H4 (cell line): ENCODE measurements at regions not wholly inside any gene's neighbourhood (a gene's known extent, or its start where the extent isn't known, plus 50 kb on each side); places are given as distances from the start of the nearest gene placed in this dataset.

ENCODE experiments used
- DNase-seq: peaks from one replicate; pipeline ENCODE4 v3.0.0-alpha.2; 2015; ENCODE audit warnings: low spot score

DNA sequence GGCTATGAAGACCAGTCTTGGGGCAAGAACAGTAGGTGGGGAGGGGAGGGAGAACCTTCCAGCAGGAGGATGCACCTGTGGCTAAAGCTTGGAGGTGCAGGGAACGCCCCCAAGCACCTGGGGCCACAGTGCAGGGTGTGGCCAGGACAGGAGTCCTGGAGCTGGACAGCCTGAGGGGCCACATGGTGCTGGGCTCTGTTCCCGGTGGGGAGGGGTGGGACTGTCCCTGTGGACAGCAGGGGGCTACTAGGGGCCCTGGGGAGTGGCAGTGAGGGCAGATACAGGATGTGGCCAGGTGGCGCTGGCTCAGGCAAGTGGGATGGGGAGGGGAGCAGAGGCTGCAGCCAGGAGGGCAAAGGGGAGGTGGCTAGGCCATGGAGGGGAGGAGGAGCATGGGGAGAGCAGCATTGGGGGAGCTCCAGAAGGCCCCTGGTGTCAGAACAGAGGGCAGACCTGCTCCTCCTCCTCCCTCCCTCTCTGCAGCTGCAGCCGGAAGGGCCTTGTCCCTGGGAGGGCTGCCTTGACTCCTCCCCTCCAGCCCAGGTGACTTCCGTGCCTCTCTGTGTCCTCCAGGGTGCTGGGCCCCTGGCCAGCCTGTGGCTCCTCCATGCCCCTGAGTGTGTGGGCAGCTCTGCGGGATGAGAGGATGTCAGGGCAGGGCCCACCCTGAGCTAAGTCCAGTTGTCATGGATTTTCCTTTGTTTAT, 68.4 kb upstream of the DLK1 start:
- no peak for DNase-seq

DNA sequence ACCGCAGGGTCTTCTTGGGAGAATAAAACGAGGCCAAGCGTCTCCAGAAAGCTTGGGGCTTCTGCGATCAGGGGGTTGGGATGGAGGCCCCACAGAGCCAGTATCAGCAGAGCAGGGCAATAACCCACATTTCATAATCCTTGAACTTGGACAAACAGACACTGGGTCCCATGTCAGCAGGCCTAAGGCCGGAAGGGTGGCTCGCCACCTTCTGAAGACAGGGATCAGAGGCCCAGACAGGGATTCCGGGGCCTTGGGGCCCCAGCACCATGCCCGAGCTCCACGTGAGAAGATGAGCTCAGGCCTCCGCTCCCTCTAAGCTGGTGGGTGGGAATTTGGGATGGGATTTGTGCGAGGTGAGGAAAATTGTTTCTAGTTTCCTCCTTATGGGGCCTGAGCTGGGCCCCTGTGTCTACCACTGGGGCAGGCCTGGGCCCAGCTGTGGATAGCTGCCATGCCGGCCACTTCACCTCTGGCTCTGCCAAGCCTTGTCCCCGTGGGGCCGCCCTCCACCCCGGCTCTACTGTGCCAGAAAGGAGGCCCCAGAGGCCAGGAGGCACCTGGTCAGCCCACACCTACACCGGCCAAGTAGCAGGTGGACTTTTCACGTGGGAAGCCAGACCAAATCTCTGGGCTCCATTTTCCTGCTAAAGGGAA, 67.2 kb upstream of the DLK1 start:
- DNase-seq, result no peak

DNA sequence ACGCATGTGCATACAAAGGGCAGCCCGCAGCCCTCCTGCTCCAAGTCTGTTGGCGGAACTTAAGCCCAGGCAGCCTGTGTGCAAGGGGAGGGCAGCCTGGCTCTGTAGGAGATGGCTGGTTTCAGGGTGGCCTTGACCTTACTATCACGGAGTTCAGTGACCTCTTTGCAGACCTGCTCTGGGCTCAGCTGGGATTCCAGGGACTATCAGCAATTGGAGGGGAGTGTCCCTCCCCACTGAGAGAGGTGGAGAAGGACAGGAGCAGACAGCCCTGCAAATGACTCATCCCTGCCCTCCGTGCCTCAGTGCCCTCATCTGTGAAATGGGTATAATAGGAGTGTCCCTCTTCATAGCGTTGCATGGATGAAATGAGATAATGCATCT, 66.2 kb upstream of the DLK1 start:
- DNase-seq, result no peak

DNA sequence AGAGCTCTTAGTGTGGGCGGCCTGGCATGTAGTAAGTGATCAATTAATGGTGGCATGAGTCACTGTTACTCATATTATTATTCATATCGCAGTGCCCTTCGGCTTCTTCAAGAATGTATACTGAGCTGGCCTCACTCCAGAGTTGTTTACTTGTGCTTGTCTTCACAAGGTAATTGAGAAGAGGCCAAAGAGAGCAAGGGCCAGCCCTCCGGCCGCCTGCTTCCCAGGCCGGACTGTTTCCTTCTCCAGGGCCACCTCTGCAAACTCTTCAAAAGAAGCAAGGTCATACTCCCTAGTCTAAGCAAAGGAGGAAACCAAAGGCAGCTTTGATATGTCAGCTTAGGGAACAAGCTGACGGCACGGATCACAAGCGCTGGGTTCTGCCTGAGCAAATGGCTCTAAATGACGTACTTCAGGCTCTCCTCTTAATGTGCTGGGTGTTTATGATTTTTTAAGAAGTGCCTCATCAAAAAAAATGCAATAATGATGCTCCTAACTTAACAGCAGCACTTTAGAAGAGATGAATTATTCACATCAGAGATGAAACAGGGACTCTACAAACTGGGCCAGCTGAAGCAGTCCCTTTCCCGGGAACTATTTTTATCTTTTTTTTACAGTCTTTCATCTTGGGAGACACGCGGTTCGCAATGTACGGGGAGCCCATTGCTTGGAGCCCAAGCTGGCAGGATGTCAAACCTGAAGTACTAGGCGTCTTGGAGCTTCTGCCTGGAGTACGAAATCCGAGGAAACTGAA, 65.6 kb upstream of the DLK1 start:
- no peak for DNase-seq

DNA sequence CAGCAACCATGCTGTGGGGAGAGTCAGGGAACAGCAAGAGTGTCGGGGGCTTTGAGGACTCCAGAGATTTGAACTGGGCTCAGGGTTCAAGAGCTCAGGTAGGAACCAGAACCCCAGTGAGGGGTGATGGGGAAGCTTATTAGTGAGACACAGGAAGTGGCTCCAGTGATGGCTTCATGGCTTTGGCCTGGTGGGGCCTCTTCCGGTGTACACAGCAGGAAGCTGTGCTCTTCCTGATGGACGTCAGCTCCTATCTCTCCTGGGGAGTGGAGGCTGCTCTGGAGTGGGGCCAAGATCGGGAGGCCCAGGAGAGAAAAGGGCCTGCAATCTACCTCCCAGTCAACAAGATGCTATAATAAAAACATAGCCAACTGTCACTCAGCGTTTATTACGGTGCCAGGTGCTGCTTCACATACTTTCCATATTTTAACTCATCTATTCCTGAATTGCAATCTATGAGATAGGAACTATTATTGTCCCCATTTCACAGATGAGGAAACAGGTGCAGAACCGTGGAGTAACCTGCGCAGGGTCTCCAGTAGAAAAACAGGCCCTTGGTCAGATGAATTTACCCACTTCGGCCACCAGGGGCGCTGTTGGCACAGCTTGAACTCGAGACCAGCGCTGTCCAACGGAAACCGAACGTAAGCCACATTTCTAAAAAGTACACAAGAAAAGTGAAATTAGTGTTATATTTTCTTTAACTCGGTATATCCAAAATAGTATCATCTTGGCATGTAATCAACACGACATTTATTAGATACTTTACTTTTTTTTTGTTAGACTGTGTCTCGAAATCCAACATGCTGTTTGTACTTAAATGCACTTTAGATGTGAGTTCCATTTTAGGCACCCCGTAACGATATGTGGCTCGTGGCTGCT, 63.6 kb upstream of the DLK1 start:
- DNase-seq, result peak; percentile 32

DNA sequence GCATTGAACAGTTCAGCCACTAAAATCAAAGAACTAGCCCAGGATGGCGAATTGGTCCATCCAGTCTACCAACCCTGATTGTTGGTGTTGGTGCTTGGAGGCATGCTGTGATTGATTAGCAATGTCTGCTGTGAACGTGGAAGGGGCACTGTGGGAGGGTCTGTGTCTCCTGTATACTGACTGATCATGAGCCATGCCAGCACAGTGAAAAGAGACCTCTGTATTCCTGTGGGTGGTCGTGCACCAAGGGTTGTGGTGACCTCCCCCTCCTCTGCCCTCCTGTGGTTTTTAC, 63.0 kb upstream of the DLK1 start:
- DNase-seq, result no peak

DNA sequence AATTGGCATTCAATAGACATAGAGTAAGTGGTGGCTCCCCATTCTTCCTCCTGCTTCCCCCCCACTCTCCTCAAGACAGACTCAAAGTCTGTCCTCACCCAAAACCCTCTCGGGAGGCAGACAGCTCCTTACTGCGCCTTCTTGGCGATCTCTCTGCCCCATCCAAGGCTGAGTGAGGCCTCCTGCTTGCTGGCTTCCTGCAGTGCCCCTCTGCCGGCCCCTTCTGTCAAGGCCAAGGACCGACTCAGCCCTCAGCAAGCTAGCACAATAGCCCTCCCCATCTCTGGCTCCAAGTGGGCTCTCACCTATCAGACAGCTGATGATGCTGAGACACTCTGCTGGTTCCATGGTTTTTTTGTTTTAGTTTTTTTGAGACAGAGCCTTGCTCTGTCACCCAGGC, 62.5 kb upstream of the DLK1 start:
- no peak for DNase-seq

DNA sequence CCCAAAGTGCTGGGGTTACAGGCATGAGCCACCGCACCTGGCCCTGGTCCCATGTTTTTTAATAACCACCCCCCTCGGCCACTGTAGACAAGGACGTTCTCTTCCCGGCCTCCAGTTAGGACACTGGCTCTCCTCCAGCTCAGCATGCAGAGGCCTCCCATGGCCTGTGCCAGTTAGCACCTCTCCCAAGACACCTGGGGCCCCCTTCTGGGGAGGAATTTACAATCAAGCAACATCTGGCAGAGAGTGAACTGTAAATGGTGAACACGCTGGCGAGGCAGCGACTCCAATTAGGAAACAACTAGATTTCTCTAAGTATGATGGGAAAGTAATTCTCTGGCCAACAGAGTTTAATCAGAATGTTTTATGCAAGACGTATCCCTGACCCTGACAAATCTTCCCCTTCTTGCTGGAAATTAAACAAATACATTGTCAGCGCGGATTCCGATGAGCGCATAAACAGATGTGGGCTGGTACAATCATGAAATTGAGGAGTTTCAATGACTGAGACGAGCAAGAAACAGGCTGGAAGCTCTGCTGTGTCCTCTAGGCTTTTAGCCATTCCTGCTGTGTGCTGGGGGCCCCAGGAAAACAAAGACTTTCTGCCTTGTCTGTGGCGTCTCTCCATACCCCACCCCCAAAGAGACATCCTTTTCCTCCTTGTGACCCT, 61.7 kb upstream of the DLK1 start:
- no peak for DNase-seq

DNA sequence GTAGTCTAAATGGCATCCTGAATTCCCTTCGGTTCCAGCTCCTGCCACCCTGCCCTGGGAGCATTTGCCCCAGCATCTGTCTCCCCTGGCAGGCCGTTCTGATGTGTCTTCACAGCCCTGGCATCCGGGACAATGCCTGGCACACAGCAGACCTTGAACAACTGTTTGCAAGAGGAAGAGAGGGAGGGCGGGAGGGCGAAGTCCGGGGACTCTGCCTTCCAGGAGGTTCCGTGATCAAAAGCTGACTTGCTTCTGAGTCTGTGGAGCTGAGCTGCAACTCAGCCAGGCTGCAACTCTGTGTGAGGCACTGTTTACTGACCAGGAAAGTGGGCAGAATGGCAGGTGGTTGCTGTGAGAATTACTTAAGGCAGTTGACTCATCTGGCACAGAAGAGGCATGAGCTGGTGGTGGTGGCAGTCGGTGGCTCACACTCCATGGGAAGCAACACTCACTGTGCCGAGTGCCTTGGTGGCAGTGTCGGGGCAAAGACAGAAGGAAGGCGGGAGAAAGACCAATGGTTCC, 61.1 kb upstream of the DLK1 start:
- peak; percentile 26 for DNase-seq

DNA sequence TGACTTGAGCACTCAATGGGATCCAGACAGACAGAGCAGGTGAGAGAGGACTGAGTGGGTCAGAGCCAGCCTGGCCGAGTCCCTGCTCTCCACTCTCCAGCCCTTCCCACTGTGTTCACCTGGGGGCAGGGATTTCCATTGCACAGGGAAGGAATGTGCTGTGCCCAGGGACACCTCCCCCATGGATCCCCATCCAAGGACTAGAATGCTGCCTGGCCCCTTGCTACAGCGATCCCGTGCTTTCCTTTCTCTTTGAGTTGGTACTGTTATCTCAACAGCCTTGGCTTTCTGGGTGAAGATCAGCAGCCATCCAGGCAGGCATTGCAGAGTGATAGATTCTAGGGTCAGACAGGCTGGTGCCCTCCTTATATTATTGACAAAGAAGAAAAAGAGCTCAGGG, 60.3 kb upstream of the DLK1 start:
- DNase-seq, result no peak

DNA sequence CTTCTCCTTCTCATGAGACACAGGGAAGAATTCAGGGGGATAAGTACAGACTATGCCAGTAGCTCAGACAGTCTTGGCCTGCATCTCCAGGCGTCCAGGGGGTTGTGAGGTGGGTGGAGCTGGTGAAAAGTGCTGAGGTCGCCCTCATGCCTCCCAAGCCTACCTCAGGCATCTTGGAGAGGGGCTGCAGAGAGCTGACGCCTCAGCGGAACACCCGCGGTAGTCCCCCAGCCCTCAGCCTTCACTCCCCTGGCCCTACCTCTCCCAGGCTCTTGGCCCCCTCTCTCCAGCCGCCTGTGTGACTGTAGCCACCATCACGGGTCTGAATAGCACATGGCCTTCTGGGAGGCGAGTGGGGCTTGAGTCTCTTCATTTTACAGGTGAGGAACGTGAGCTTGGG, 59.8 kb upstream of the DLK1 start:
- no peak for DNase-seq

DNA sequence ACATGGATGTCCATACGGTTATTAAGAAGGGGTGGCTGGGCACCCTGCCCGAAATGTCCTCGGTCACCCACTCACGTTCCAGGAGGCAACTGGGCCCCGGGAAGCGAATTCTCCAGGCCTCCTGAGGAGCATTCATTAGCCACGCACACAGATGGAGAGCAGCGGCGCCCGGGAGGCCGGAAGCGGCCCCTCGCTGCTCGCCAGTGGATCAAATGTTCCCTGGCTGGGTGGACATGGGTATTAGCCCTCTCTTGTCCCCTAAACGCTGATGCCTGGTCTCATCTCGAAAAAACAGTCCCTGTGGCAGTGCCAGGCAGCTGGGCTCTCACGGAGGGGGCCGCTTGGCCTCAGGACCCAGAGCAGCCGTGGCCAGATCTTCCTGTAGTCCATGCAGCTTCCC, 59.0 kb upstream of the DLK1 start:
- no peak for DNase-seq

DNA sequence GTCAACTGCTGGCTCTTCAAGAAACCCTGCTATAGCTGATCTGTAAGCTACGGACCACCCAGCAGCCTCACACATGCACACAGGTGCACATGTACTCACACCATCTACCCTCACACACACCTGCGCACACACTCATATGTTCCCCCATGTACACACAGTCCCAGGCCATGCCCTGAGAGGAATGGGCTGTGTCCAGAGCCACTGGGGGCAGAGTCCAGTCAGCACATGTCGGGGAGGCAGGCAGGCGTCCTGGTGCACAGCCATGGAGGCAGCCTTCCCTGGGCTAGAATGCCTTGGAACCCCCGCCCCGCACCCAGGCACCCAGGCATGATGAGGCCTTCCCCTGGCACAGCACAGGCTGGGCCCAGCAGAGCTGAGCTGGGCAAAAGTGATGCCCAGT, 58.3 kb upstream of the DLK1 start:
- DNase-seq, result no peak

DNA sequence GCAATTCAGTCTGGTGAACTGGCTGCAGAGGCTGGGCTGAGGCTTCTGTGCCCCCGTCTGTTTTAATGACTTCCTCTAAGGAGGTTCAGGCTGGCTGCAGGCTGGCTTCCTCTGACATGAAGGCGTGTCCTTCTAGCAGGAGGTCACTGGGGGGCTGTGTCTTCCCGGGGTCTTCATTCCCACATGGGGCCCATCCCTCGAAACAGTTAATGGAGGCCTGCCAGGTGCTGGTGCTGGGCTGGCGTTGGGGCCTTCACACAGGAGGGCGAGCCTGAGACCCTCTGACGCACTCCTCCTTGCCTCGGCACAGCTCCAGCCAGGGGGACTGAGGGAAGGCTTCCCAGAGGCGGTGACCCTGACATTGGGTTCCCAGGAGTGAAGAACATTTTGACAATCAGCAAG, 57.7 kb upstream of the DLK1 start:
- no peak for DNase-seq

DNA sequence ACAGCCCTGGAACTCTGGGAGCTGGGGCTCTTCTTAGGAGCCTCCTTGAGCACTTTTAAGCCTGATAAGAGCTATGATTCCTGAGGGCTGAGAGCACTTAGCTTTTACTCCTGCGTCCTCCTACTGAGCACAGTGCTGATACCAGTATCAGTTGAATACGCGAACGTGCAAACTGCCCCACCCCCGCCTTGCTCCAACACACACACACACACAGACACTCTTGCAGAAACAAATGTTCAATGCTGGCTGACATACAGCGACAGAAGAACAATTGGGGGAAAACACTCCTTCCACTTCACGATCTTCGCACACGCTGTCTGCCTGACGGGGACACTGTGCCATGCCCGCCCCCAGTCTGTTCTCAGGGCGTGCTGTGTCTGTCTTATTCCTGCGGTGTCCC, 57.2 kb upstream of the DLK1 start:
- DNase-seq, result no peak

DNA sequence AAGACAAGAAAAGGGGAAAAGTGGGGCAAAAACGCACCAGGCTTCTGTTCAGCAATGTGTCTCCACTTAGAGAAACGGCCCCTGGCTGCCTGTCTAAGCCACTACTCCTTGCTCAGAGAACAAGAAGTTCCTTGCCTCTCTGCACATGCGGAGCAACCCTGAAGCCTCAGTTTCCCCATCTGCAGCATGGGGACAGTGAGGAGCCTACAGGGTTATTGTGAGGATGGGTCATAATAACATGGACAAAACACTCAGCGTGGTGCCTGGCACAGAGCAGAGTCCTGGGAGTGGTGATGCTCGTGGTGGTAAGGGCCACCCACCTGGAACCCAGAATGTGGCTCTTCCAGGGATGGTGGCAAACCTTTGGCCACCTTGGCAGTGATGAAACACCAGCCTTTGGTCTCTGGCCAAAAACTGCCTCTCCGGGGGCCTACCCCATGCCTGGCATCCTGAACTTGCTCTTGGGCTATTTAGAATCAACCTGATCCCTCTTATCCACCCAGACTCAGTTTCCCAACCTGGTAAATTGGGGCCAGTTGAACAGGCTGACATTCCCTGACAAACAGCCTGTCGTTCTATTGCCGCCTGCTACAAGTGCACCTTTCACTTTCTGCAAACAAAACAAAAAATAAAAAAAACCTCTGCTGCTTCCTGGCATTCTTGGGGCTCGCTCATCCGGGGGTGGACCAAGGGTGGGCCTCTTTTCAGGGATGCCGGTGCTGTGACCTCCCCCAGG, 56.5 kb upstream of the DLK1 start:
- DNase-seq, result no peak

DNA sequence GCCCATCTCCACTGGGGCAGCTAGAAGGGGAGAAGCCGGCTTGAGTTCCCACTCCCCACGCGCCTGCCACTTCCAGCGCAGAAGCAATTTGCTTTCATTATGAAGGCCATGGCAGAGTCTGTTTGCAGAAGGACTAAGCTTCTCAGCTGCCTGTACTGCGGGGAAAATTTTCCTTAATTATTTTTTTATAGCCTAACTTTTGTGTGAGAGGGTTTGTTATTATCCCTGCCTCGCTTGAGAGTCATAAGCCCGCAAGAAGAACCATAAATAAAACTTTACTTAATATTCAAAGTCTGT, 56.0 kb upstream of the DLK1 start:
- no peak for DNase-seq

DNA sequence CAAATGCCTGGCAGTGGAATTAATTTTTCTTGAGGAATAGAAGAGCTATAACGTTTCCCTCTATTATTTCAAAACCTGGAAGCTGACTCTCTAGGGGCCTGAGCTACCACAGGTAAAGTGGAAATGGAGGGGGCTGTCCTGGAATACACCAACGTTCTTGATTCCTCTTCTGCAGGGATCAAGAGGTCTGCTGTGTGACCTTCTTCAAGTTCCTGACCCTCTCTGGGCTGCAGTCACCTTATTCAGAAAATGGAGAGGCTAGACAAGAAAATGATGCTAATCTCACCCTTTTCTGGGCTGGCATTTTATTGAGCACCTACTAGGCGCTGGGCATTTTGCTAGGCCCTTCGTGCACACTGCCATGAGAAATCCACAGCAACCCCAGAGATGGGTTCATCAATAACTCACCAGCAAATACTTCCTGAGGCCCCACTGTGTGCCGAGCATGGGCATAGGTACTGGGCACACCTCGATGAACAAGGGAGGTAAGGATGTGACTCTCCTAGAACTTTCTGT, 55.2 kb upstream of the DLK1 start:
- DNase-seq, result no peak

DNA sequence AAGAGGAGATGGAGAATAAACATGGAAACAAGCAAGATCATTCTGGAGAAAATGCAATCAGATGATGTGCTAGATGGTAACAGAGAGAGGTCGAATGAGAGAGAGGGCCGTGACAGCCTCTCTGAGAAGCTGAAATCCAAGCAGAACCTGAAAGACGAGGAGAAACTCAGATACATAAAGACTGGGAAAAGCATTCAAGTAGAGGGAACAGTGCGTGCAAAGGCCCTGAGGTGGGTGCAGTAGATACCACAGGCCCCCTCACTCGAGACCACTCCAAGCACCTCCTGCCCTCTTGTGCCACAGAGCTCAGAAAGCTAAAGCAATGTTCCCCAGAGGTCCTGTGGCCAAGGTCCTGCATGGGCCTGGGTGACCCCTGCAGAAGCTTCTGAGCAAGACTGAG, 54.8 kb upstream of the DLK1 start:
- DNase-seq, result no peak

DNA sequence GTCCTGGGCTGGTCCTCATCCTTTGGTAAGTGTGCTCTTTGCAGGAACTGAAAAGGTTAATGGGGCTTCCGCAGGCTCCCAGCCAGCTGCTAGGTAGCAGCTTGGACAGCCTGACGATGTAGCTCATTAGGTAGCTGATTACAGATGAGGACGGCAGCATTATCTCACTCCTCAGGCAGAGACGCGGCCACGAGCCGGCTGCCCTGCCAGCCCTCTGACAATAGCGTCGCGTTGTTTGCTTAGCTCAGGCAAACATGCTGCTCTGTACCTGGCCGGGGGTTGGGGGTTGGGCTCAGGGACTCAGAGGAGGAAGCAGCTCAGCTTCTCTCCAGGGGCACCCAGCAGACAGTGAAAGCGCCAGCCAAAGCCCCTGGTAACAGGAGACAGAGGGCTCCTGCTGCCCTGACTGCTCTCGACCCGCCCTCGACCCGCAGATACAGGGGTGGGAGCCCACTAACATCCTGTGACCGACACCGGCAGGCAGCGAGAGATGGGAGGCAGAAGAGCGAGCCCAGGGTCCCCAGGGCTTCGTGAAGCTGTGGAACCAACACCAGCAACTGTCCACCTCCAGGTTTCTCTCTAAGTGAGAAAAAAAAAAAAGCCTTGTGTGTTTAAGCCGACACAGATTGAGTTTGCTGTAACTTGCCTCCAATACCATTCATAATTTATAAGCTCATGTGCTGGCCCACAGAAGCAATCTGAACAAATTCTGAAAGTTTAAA, 53.4 kb upstream of the DLK1 start:
- DNase-seq, result no peak
